Neural progenitor cell (in vitro differentiated cells): ENCODE measurements at regions not wholly inside any gene's neighbourhood (a gene's known extent, or its start where the extent isn't known, plus 50 kb on each side); places are given as distances from the start of the nearest gene placed in this dataset.

Source experiments
- DNase-seq: peaks from one replicate; pipeline ENCODE4 v3.0.0-alpha.2; 2016; ENCODE audit warnings: low spot score
- H2AFZ ChIP-seq: fragments of 200-600 bp; sonication (generic); replicated peaks from 2 replicates; pipeline ENCODE4 v1.6.1; 2016; ENCODE audit warnings: antibody characterized with exemption
- H3F3A ChIP-seq: fragments of 200-600 bp; sonication (generic); 2 replicates; pipeline ENCODE4 v1.6.1; 2016; ENCODE audit warnings: antibody characterized with exemption, low read depth
- H3K27ac ChIP-seq: fragments of 200-600 bp; sonication (generic); 2 replicates; pipeline ENCODE4 v1.5.1; 2016; ENCODE audit warnings: mild to moderate bottlenecking
- H3K27me3 ChIP-seq: fragments of 200-600 bp; sonication (generic); 2 replicates; pipeline ENCODE4 v1.6.1; 2016; ENCODE audit warnings: mild to moderate bottlenecking, moderate library complexity
- H3K36me3 ChIP-seq: fragments of 200-600 bp; sonication (generic); 2 replicates; pipeline ENCODE4 v1.5.1; 2016
- H3K4me1 ChIP-seq: fragments of 200-600 bp; sonication (generic); 2 replicates; pipeline ENCODE4 v1.6.1; 2016; ENCODE audit warnings: mixed run types
- H3K4me2 ChIP-seq: fragments of 200-600 bp; sonication (generic); 2 replicates; pipeline ENCODE4 v1.6.1; 2016
- H3K4me3 ChIP-seq: fragments of 200-600 bp; sonication (generic); 2 replicates; pipeline ENCODE4 v1.5.1; 2016
- H3K79me2 ChIP-seq: fragments of 200-600 bp; sonication (generic); 2 replicates; pipeline ENCODE4 v1.6.1; 2016; ENCODE audit warnings: low read depth
- H3K9ac ChIP-seq: fragments of 200-600 bp; sonication (generic); 2 replicates; pipeline ENCODE4 v1.6.1; 2016
- H3K9me3 ChIP-seq: fragments of 200-600 bp; sonication (generic); 2 replicates; pipeline ENCODE4 v1.5.1; 2016; ENCODE audit warnings: low read depth
- H4K20me1 ChIP-seq: fragments of 200-600 bp; sonication (generic); 2 replicates; pipeline ENCODE4 v1.6.1; 2016; ENCODE audit warnings: low read depth
- H3K27ac Mint-ChIP-seq: 3 replicates; pipeline ENCODE4 v1.8.0; 2021; ENCODE audit warnings: mixed read lengths
- H3K27me3 Mint-ChIP-seq: 2 replicates; pipeline ENCODE4 v1.8.0; 2022; ENCODE audit warnings: low read depth, mild to moderate bottlenecking, inconsistent platforms, moderate library complexity, mixed read lengths; ENCODE audit not compliant: insufficient read depth
- H3K36me3 Mint-ChIP-seq: 3 replicates; pipeline ENCODE4 v1.8.0; 2021; ENCODE audit warnings: mixed read lengths
- H3K4me1 Mint-ChIP-seq: 3 replicates; pipeline ENCODE4 v1.8.0; 2021; ENCODE audit warnings: mixed read lengths
- H3K4me3 Mint-ChIP-seq: 3 replicates; pipeline ENCODE4 v1.8.0; 2021; ENCODE audit warnings: mild to moderate bottlenecking, moderate library complexity, mixed read lengths
- H3K9me3 Mint-ChIP-seq: 3 replicates; pipeline ENCODE4 v1.8.0; 2020; ENCODE audit warnings: mixed read lengths
- CTCF ChIP-seq: fragments of 200-600 bp; sonication (generic); IDR thresholded peaks from 2 replicates; pipeline ENCODE4 v1.5.1; 2017; ENCODE audit warnings: antibody characterized with exemption, mild to moderate bottlenecking
- EZH2 ChIP-seq: fragments of 200-600 bp; sonication (generic); IDR thresholded peaks from 2 replicates; pipeline ENCODE4 v1.6.1; 2017; ENCODE audit warnings: antibody characterized with exemption, mild to moderate bottlenecking, moderate library complexity
- EZH2phosphoT487 ChIP-seq: fragments of 200-600 bp; sonication (generic); IDR thresholded peaks from 2 replicates; pipeline ENCODE4 v1.6.1; 2017; ENCODE audit warnings: antibody characterized with exemption

GRCh38 chr18:69208545-69208944 lies 192.1 kb upstream of the DOK6 start:
- Mint-ChIP-seq H3K27me3 (no peaks in the 10 kb centered on the region), H3K4me3 (no peak overlapping the region), H3K9me3 (no peaks in the 10 kb centered on the region), H3K4me1 (no peaks in the 10 kb centered on the region), H3K27ac (no peak overlapping the region), H3K36me3 (no peaks in the 10 kb centered on the region)
- no peaks in the 10 kb centered on the region for H3K36me3 ChIP-seq
- no peak overlapping the region for H3K4me2 ChIP-seq
- H4K20me1 ChIP-seq, result no peaks in the 10 kb centered on the region
- H3K4me3 ChIP-seq, result no peak overlapping the region
- TF ChIP-seq EZH2phosphoT487, result no peak
- TF ChIP-seq CTCF, result no peak
- TF ChIP-seq EZH2, result no peak
- H3F3A ChIP-seq, result no peaks in the 10 kb centered on the region
- H3K27ac ChIP-seq, result no peak overlapping the region
- H3K9me3 ChIP-seq, result no peaks in the 10 kb centered on the region
- no peaks in the 10 kb centered on the region for H3K4me1 ChIP-seq
- H2AFZ ChIP-seq, result no peak overlapping the region
- no peak for DNase-seq
- no peaks in the 10 kb centered on the region for H3K27me3 ChIP-seq
- H3K79me2 ChIP-seq, result no peaks in the 10 kb centered on the region
- no peak overlapping the region for H3K9ac ChIP-seq

GRCh38 chr18:69209761-69210160 lies 190.9 kb upstream of the DOK6 start:
- Histone ChIP-seq H3K27me3 (no peaks in the 10 kb centered on the region), H3K9ac (no peak overlapping the region), H3K9me3 (no peaks in the 10 kb centered on the region), H3K4me1 (no peaks in the 10 kb centered on the region), H2AFZ (no peak overlapping the region), H4K20me1 (no peaks in the 10 kb centered on the region), H3K4me3 (no peak overlapping the region), H3F3A (no peaks in the 10 kb centered on the region), H3K36me3 (no peaks in the 10 kb centered on the region), H3K4me2 (no peak overlapping the region), H3K27ac (no peak overlapping the region), H3K79me2 (no peaks in the 10 kb centered on the region)
- TF ChIP-seq EZH2phosphoT487 (no peak), EZH2 (no peak), CTCF (no peak)
- Mint-ChIP-seq H3K27me3 (no peaks in the 10 kb centered on the region), H3K4me3 (no peak overlapping the region), H3K36me3 (no peaks in the 10 kb centered on the region), H3K4me1 (no peaks in the 10 kb centered on the region), H3K9me3 (no peaks in the 10 kb centered on the region), H3K27ac (no peak overlapping the region)
- no peak for DNase-seq

GRCh38 chr18:69213842-69214241 lies 186.8 kb upstream of the DOK6 start:
- Mint-ChIP-seq H3K36me3 (no peaks in the 10 kb centered on the region), H3K4me3 (no peak overlapping the region), H3K27ac (no peak overlapping the region), H3K9me3 (no peaks in the 10 kb centered on the region), H3K4me1 (no peaks in the 10 kb centered on the region), H3K27me3 (no peaks in the 10 kb centered on the region)
- no peak overlapping the region for H3K9ac ChIP-seq
- no peaks in the 10 kb centered on the region for H4K20me1 ChIP-seq
- no peak overlapping the region for H3K4me3 ChIP-seq
- H3K9me3 ChIP-seq, result no peaks in the 10 kb centered on the region
- H3K4me1 ChIP-seq, result no peaks in the 10 kb centered on the region
- no peaks in the 10 kb centered on the region for H3K36me3 ChIP-seq
- no peak overlapping the region for H3K4me2 ChIP-seq
- no peaks in the 10 kb centered on the region for H3K27me3 ChIP-seq
- TF ChIP-seq CTCF (no peak), EZH2 (no peak), EZH2phosphoT487 (no peak)
- no peak overlapping the region for H3K27ac ChIP-seq
- no peak overlapping the region for H2AFZ ChIP-seq
- H3F3A ChIP-seq, result no peaks in the 10 kb centered on the region
- no peaks in the 10 kb centered on the region for H3K79me2 ChIP-seq
- DNase-seq, result no peak

GRCh38 chr18:69215161-69215560 lies 185.5 kb upstream of the DOK6 start:
- no peaks in the 10 kb centered on the region for H4K20me1 ChIP-seq
- H3K27me3 ChIP-seq, result no peaks in the 10 kb centered on the region
- DNase-seq, result no peak
- no peak overlapping the region for H3K4me2 ChIP-seq
- H3K4me1 ChIP-seq, result no peaks in the 10 kb centered on the region
- Mint-ChIP-seq H3K27ac (no peak overlapping the region), H3K4me1 (no peaks in the 10 kb centered on the region), H3K4me3 (no peak overlapping the region), H3K27me3 (no peaks in the 10 kb centered on the region), H3K9me3 (no peaks in the 10 kb centered on the region), H3K36me3 (no peaks in the 10 kb centered on the region)
- no peak overlapping the region for H3K4me3 ChIP-seq
- no peaks in the 10 kb centered on the region for H3K36me3 ChIP-seq
- H3K9me3 ChIP-seq, result no peaks in the 10 kb centered on the region
- no peak overlapping the region for H3K9ac ChIP-seq
- TF ChIP-seq CTCF (no peak), EZH2phosphoT487 (no peak), EZH2 (no peak)
- no peaks in the 10 kb centered on the region for H3F3A ChIP-seq
- H3K27ac ChIP-seq, result no peak overlapping the region
- H3K79me2 ChIP-seq, result no peaks in the 10 kb centered on the region
- H2AFZ ChIP-seq, result no peak overlapping the region
